ENCODE measurements at regions not wholly inside any gene's neighbourhood (a gene's known extent, or its start where the extent isn't known, plus 50 kb on each side); places are given as distances from the start of the nearest gene placed in this dataset.
"Not testable (repeated sequence)": the region's sequence is repeated elsewhere in the genome, so short reads cannot be mapped to it uniquely, and the experiment has no call there.

DNA sequence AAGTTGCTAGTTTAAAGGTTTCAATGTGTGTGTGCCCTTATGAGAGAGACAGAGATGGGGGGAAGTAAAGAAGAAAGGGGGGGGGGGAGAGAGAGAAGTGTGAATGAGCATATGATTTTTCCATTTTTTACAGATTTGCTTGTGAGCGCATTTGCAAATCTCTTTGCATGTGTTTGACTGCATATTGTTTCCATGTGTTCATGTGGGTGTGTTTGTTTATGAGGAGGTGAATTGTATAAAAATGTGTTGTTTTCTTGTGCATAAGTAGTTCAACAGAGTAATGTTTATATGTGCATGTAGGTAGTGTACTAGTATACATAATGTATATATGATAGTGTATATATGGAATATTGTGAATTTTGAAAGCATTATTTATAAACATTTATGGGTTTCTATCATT is 205.9 kb upstream of the SPAG17 start:
- H3K4me3 ChIP-seq (ENCODE audit: low read depth, low read length, poor library complexity, severe bottlenecking), result no peak overlapping the region
- intact Hi-C loops (cut with micrococcal nuclease; ENCODE audit: unreplicated experiment), result no loop called here

DNA sequence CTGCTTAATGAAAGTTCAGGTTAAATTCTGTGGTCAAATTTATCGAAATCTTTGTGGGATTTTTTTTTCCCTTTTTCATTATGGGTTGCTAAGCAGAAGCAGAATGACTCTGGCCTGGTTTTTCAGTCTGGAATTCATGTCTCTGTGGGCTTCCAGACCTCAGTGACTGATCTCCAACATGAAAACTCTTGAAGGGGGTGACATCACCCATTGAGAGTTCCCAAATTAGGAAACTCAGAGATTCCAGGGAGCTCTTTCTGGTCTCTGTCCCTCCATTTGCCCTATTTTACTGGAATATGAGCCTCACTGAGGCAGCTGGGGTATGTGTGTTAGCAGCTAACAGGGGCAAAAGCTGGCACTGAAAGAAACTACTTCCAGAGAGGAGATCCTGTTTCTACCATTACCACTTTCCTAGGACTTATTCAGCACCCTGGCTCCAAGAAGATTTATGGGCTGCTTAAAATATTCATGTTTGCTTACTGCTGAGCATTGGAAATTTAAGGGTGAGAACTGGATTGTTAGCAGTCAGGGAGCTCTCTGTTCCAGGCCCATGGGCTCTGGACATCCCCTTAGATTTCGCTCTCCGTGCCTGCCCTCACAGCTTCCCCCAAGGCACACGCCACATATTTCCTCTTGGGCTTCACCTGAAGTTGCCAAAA is 203.4 kb upstream of the SPAG17 start:
- H2AFZ ChIP-seq (ENCODE audit: low read length), result no peak overlapping the region
- no peak overlapping the region for H3K4me3 ChIP-seq (ENCODE audit: low read depth, low read length, poor library complexity, severe bottlenecking)
- POLR2A ChIA-PET, result no interaction called here
- TF ChIP-seq, protein P1, sequence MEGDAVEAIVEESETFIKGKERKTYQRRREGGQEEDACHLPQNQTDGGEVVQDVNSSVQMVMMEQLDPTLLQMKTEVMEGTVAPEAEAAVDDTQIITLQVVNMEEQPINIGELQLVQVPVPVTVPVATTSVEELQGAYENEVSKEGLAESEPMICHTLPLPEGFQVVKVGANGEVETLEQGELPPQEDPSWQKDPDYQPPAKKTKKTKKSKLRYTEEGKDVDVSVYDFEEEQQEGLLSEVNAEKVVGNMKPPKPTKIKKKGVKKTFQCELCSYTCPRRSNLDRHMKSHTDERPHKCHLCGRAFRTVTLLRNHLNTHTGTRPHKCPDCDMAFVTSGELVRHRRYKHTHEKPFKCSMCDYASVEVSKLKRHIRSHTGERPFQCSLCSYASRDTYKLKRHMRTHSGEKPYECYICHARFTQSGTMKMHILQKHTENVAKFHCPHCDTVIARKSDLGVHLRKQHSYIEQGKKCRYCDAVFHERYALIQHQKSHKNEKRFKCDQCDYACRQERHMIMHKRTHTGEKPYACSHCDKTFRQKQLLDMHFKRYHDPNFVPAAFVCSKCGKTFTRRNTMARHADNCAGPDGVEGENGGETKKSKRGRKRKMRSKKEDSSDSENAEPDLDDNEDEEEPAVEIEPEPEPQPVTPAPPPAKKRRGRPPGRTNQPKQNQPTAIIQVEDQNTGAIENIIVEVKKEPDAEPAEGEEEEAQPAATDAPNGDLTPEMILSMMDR (conservative IDR thresholded peaks at IDR 0.05; ENCODE audit: low read length), result no peak
- no peak for TF ChIP-seq EZH2phosphoT487 (IDR thresholded peaks at IDR 0.05; ENCODE audit: borderline replicate concordance, low read depth, low read length)
- H3K79me2 ChIP-seq (ENCODE audit: insufficient read depth, low read depth, low read length), result no peaks in the 10 kb centered on the region
- CTCF ChIA-PET (ENCODE audit: unreplicated experiment), result no interaction called here
- H3K4me2 ChIP-seq (ENCODE audit: low read length), result no peak overlapping the region
- no peaks in the 10 kb centered on the region for H4K20me1 ChIP-seq (ENCODE audit: insufficient read depth, low read length)
- H3K36me3 ChIP-seq (ENCODE audit: insufficient read depth, low read length), result no peaks in the 10 kb centered on the region
- H3K9me3 ChIP-seq (ENCODE audit: low read length), result no peaks in the 10 kb centered on the region
- no peak for DNase-seq (ENCODE audit: low spot score)
- H3K9me2 ChIP-seq (ENCODE audit: insufficient read depth, low read length), result no peaks in the 10 kb centered on the region
- no peaks in the 10 kb centered on the region for H3K4me1 ChIP-seq (ENCODE audit: insufficient read depth, low read length, poor library complexity, severe bottlenecking)
- intact Hi-C loops (cut with micrococcal nuclease; ENCODE audit: unreplicated experiment), result no loop called here
- no peak overlapping the region for H3K27ac ChIP-seq (ENCODE audit: low read depth, low read length, poor library complexity, severe bottlenecking)
- BruUV-seq (replicated peaks), result no TSS peak

More for the DNA sequence above, 205.9 kb upstream of the SPAG17 start:
- H4K20me1 ChIP-seq (ENCODE audit: insufficient read depth, low read length), result no peaks in the 10 kb centered on the region
- H3K4me1 ChIP-seq (ENCODE audit: insufficient read depth, low read length, poor library complexity, severe bottlenecking), result no peaks in the 10 kb centered on the region
- H3K27ac ChIP-seq (ENCODE audit: low read depth, low read length, poor library complexity, severe bottlenecking), result no peak overlapping the region
- H3K4me2 ChIP-seq (ENCODE audit: low read length), result no peak overlapping the region
- H3K9me3 ChIP-seq (ENCODE audit: low read length), result no peaks in the 10 kb centered on the region
- H3K79me2 ChIP-seq (ENCODE audit: insufficient read depth, low read depth, low read length), result no peaks in the 10 kb centered on the region
- no peaks in the 10 kb centered on the region for H3K36me3 ChIP-seq (ENCODE audit: insufficient read depth, low read length)
- H2AFZ ChIP-seq (ENCODE audit: low read length), result no peak overlapping the region
- TF ChIP-seq EZH2phosphoT487 (IDR thresholded peaks at IDR 0.05; ENCODE audit: borderline replicate concordance, low read depth, low read length), result no peak
- TF ChIP-seq, protein P1 (conservative IDR thresholded peaks at IDR 0.05; ENCODE audit: low read length), result no peak
- POLR2A ChIA-PET, result interaction anchor here (0.7 kb wide), 1 partner anchor 56 kb away, joined by 3 read pairs; no protein-coding TSS in a partner anchor
- BruUV-seq (replicated peaks), result no TSS peak
- DNase-seq (ENCODE audit: low spot score), result no peak
- CTCF ChIA-PET (ENCODE audit: unreplicated experiment), result no interaction called here
- H3K9me2 ChIP-seq (ENCODE audit: insufficient read depth, low read length), result no peaks in the 10 kb centered on the region

DNA sequence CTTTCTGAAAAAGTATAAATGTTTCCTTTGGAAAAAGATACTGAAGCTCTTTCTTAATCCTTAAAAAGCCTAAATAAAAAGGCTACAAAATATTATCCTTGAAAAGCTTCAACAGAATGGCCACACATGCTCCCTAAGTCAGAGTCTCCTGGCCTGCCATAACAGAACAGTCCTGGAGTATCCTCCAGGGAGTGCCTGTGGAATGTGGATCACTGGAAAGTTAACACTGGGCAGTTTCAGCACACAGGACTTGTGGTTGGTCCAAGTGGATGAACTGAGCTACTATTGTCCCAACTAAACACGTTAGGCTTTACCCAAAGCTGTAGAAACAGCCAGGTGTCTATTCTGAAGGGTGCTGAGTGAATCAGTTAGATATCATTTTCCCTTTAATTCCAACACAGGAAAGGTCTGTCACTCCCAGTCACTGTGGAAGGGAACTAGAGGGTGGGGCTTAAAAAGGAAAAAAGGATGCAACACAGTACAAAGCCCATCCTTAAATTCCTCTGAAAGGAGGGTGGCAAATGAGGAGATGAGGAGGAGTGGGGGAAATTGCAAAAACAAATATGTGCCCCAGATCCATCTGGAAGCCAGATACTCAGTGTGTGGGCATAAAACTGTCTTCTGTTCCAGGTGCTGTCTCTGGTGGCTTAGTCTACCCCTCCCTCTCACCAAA is 196.3 kb upstream of the SPAG17 start:
- ChIA-PET POLR2A (interaction anchor here (0.5 kb wide), 1 partner anchor 23 kb away, joined by 3 read pairs; no protein-coding TSS in a partner anchor), CTCF (ENCODE audit: unreplicated experiment) (no interaction called here)
- Histone ChIP-seq H3K79me2 (ENCODE audit: insufficient read depth, low read depth, low read length) (no peaks in the 10 kb centered on the region), H3K4me1 (ENCODE audit: insufficient read depth, low read length, poor library complexity, severe bottlenecking) (no peaks in the 10 kb centered on the region), H3K36me3 (ENCODE audit: insufficient read depth, low read length) (no peaks in the 10 kb centered on the region), H4K20me1 (ENCODE audit: insufficient read depth, low read length) (no peaks in the 10 kb centered on the region), H3K9me3 (ENCODE audit: low read length) (no peaks in the 10 kb centered on the region), H3K4me2 (ENCODE audit: low read length) (no peak overlapping the region), H3K27ac (ENCODE audit: low read depth, low read length, poor library complexity, severe bottlenecking) (no peak overlapping the region), H3K9me2 (ENCODE audit: insufficient read depth, low read length) (no peaks in the 10 kb centered on the region), H2AFZ (ENCODE audit: low read length) (no peak overlapping the region), H3K4me3 (ENCODE audit: low read depth, low read length, poor library complexity, severe bottlenecking) (no peak overlapping the region)
- no peak for TF ChIP-seq EZH2phosphoT487 (IDR thresholded peaks at IDR 0.05; ENCODE audit: borderline replicate concordance, low read depth, low read length)
- TF ChIP-seq, protein P1 (conservative IDR thresholded peaks at IDR 0.05; ENCODE audit: low read length), result no peak
- no peak for DNase-seq (ENCODE audit: low spot score)
- intact Hi-C loops (cut with micrococcal nuclease; ENCODE audit: unreplicated experiment), result no loop called here
- no TSS peak for BruUV-seq (replicated peaks)

DNA sequence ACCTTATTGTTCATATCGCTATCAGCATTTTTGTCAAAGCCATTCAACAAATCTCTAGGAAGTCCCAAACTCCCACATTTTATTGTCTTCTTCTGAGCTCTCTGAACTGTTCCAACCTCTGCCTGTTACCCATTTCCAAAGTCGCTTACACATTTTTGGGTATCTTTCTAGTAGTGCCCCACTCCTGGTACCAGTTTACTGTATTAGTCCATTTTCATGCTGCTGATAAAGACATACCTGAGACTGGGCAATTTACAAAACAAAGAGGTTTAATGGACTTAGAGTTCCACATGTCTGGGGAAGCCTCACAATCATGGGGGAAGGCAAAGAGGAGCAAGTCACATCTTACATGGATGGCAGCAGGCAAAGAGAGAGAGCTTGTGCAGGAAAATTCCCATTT is 192.2 kb upstream of the SPAG17 start:
- DNase-seq (ENCODE audit: low spot score); intact Hi-C loops (cut with micrococcal nuclease; ENCODE audit: unreplicated experiment); H3K4me2 ChIP-seq (ENCODE audit: low read length); H3K27ac ChIP-seq (ENCODE audit: low read depth, low read length, poor library complexity, severe bottlenecking); H3K4me3 ChIP-seq (ENCODE audit: low read depth, low read length, poor library complexity, severe bottlenecking); H2AFZ ChIP-seq (ENCODE audit: low read length); BruUV-seq (replicated peaks); H4K20me1 ChIP-seq (ENCODE audit: insufficient read depth, low read length); H3K4me1 ChIP-seq (ENCODE audit: insufficient read depth, low read length, poor library complexity, severe bottlenecking); CTCF ChIA-PET (ENCODE audit: unreplicated experiment); H3K9me3 ChIP-seq (ENCODE audit: low read length); H3K79me2 ChIP-seq (ENCODE audit: insufficient read depth, low read depth, low read length); H3K9me2 ChIP-seq (ENCODE audit: insufficient read depth, low read length); H3K36me3 ChIP-seq (ENCODE audit: insufficient read depth, low read length): not testable (repeated sequence)
- POLR2A ChIA-PET, result interaction anchor here (1.0 kb wide), 1 partner anchor 12 kb away, joined by 4 read pairs; no protein-coding TSS in a partner anchor

Data from OCI-LY7 (cell line).